ENCODE measurements at regions not wholly inside any gene's neighbourhood (a gene's known extent, or its start where the extent isn't known, plus 50 kb on each side); places are given as distances from the start of the nearest gene placed in this dataset.

DNA sequence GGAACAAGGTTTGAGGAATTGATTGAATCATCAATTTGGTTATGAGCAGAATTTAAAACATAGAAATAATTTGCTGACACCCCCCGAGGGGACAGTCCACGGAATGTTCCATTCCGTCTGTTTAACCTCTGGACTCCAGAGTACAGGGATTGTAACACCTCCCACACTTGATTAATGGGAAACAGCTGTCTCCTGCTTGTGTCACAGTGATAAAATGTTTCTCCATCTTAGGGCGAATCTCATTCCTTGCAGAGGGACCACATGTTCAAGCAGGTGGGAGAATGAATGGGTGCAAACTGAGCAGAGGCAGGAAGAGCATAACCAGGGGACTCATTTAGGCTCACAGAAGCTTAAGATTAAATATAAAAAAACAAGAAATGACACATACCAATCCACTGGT, 249.5 kb upstream of the RBFOX1 start:
- 1% methylated on average over 4 of the region's 4 CpGs for WGBS (ENCODE audit: low lambda C conversion rate)
- H3K4me1 ChIP-seq (ENCODE audit: insufficient read depth, low read length), result no peaks in the 10 kb centered on the region
- POLR2A ChIA-PET, result no interaction called here
- H3K4me2 ChIP-seq (ENCODE audit: low read depth, low read length), result no peak overlapping the region
- no peak overlapping the region for H2AFZ ChIP-seq (ENCODE audit: low read length)
- in situ Hi-C loops (cut with HindIII; ENCODE audit: extremely low pct_ligation_motif_present, low pct_unique_long_range_greater_than_20kb) (no loop called here), intact Hi-C loops (cut with micrococcal nuclease; ENCODE audit: unreplicated experiment) (no loop called here)
- H3K79me2 ChIP-seq (ENCODE audit: insufficient read depth, low read length), result no peaks in the 10 kb centered on the region
- no TSS peak for BruUV-seq (replicated peaks)
- H4K20me1 ChIP-seq (ENCODE audit: insufficient read depth, low read length), result no peaks in the 10 kb centered on the region
- 0 out of 5 replicates have a peak, but pooled peaks cover 0 to 6% of the 10 kb centered on the region in 2 experiments for H3K27me3 ChIP-seq (ENCODE audit: control insufficient read depth in 1 of 2, insufficient read depth in 2 of 2, low read length in 2 of 2)
- ATAC-seq (no peak), DNase-seq (ENCODE audit: low spot score) (no peak), FAIRE-seq (no peak)
- H3K27ac ChIP-seq (ENCODE audit: extremely low read length, insufficient read depth, low read length), result no peak overlapping the region
- H3K9ac ChIP-seq (ENCODE audit: insufficient read depth, low read depth, low read length), result no peak overlapping the region
- H3K36me3 ChIP-seq (replicated peaks in 1 of 2; ENCODE audit: control insufficient read depth in 1 of 2, insufficient read depth in 2 of 2, low read length in 2 of 2), result no peaks in the 10 kb centered on the region
- H3K9me3 ChIP-seq (ENCODE audit: low read length), result no peaks in the 10 kb centered on the region
- CTCF ChIA-PET (ENCODE audit: low intra/inter-chr PET ratio, low total read pairs), result no interaction called here
- TF ChIP-seq TAF15 (IDR thresholded peaks at IDR 0.05; ENCODE audit: low read depth, low read length, poor library complexity, severe bottlenecking) (no peak), NFKB2 (CRISPR knock-in tag; IDR thresholded peaks at IDR 0.05; ENCODE audit: borderline replicate concordance) (no peak), KLF9 (CRISPR knock-in tag; IDR thresholded peaks at IDR 0.05; ENCODE audit: low read depth) (no peak), REL (CRISPR knock-in tag; conservative IDR thresholded peaks at IDR 0.05) (no peak), ARNT2 (CRISPR knock-in tag; IDR thresholded peaks at IDR 0.05; ENCODE audit: low read depth) (no peak), MAFK (conservative IDR thresholded peaks at IDR 0.05 in 1 of 2, IDR thresholded peaks at IDR 0.05 in 1 of 2; ENCODE audit: low read length in 2 of 2) (peak in 1 of 2 experiments; percentile 25; a peak in 1 of 4 replicates), ZNF598 (CRISPR knock-in tag; IDR thresholded peaks at IDR 0.05; ENCODE audit: borderline replicate concordance) (no peak)
- TF ChIP-seq, protein P1, sequence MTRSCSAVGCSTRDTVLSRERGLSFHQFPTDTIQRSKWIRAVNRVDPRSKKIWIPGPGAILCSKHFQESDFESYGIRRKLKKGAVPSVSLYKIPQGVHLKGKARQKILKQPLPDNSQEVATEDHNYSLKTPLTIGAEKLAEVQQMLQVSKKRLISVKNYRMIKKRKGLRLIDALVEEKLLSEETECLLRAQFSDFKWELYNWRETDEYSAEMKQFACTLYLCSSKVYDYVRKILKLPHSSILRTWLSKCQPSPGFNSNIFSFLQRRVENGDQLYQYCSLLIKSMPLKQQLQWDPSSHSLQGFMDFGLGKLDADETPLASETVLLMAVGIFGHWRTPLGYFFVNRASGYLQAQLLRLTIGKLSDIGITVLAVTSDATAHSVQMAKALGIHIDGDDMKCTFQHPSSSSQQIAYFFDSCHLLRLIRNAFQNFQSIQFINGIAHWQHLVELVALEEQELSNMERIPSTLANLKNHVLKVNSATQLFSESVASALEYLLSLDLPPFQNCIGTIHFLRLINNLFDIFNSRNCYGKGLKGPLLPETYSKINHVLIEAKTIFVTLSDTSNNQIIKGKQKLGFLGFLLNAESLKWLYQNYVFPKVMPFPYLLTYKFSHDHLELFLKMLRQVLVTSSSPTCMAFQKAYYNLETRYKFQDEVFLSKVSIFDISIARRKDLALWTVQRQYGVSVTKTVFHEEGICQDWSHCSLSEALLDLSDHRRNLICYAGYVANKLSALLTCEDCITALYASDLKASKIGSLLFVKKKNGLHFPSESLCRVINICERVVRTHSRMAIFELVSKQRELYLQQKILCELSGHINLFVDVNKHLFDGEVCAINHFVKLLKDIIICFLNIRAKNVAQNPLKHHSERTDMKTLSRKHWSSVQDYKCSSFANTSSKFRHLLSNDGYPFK (CRISPR knock-in tag; IDR thresholded peaks at IDR 0.05; ENCODE audit: borderline replicate concordance), result no peak
- TF ChIP-seq, protein P2, sequence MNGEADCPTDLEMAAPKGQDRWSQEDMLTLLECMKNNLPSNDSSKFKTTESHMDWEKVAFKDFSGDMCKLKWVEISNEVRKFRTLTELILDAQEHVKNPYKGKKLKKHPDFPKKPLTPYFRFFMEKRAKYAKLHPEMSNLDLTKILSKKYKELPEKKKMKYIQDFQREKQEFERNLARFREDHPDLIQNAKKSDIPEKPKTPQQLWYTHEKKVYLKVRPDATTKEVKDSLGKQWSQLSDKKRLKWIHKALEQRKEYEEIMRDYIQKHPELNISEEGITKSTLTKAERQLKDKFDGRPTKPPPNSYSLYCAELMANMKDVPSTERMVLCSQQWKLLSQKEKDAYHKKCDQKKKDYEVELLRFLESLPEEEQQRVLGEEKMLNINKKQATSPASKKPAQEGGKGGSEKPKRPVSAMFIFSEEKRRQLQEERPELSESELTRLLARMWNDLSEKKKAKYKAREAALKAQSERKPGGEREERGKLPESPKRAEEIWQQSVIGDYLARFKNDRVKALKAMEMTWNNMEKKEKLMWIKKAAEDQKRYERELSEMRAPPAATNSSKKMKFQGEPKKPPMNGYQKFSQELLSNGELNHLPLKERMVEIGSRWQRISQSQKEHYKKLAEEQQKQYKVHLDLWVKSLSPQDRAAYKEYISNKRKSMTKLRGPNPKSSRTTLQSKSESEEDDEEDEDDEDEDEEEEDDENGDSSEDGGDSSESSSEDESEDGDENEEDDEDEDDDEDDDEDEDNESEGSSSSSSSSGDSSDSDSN (CRISPR knock-in tag; IDR thresholded peaks at IDR 0.05), result no peak
- TF ChIP-seq, protein P3, sequence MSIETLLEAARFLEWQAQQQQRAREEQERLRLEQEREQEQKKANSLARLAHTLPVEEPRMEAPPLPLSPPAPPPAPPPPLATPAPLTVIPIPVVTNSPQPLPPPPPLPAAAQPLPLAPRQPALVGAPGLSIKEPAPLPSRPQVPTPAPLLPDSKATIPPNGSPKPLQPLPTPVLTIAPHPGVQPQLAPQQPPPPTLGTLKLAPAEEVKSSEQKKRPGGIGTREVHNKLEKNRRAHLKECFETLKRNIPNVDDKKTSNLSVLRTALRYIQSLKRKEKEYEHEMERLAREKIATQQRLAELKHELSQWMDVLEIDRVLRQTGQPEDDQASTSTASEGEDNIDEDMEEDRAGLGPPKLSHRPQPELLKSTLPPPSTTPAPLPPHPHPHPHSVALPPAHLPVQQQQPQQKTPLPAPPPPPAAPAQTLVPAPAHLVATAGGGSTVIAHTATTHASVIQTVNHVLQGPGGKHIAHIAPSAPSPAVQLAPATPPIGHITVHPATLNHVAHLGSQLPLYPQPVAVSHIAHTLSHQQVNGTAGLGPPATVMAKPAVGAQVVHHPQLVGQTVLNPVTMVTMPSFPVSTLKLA (IDR thresholded peaks at IDR 0.05), result 0 out of 2 replicates have a peak, but pooled peaks have one; percentile 15
- no peak overlapping the region for H3K4me3 ChIP-seq (replicated peaks in 1 of 3; ENCODE audit: insufficient read depth in 1 of 3, low read depth in 2 of 3, low read length in 3 of 3)

All from HepG2 (cell line).